Astrocyte (in vitro differentiated cells and primary cell): ENCODE measurements at regions not wholly inside any gene's neighbourhood (a gene's known extent, or its start where the extent isn't known, plus 50 kb on each side); places are given as distances from the start of the nearest gene placed in this dataset.

Experiments used
- DNase-seq: peaks from one replicate; pipeline ENCODE4 v3.0.0-alpha.2; 2010; ENCODE audit warnings: low read depth
- FAIRE-seq: peaks from 2 replicates; lab custom pipeline; 2011; peaks lifted over from hg19 to GRCh38; lab: Jason Lieb, UNC
- H2AFZ ChIP-seq: 2 replicates; pipeline ENCODE4 v1.6.0; 2012; ENCODE audit warnings: low read depth, low read length, inconsistent platforms
- H3K27ac ChIP-seq: 2 replicates; pipeline ENCODE4 v1.5.1; 2011; ENCODE audit warnings: low read depth, low read length, inconsistent platforms
- H3K27me3 ChIP-seq: 2 replicates; pipeline ENCODE4 v1.6.0; 2011; ENCODE audit warnings: low read length, inconsistent platforms; ENCODE audit not compliant: insufficient read depth
- H3K36me3 ChIP-seq: 2 replicates; pipeline ENCODE4 v1.5.1; 2011; ENCODE audit warnings: low read length, inconsistent platforms; ENCODE audit not compliant: insufficient read depth
- H3K4me1 ChIP-seq: 2 replicates; pipeline ENCODE4 v1.5.1; 2011; ENCODE audit warnings: low read length, inconsistent platforms; ENCODE audit not compliant: insufficient read depth
- H3K4me2 ChIP-seq: 2 replicates; pipeline ENCODE4 v1.6.0; 2012; ENCODE audit warnings: low read length, inconsistent platforms
- H3K4me3 ChIP-seq: 2 replicates; pipeline ENCODE4 v1.5.1; 2011; ENCODE audit warnings: low read depth, mild to moderate bottlenecking, low read length, inconsistent platforms; ENCODE audit not compliant: insufficient read depth
- H3K79me2 ChIP-seq: 2 replicates; pipeline ENCODE4 v1.6.0; 2012; ENCODE audit warnings: mild to moderate bottlenecking, low read length, inconsistent platforms; ENCODE audit not compliant: insufficient read depth
- H3K9ac ChIP-seq: 2 replicates; pipeline ENCODE4 v1.6.0; 2012; ENCODE audit warnings: mild to moderate bottlenecking, low read length, inconsistent platforms
- H3K9me3 ChIP-seq: 2 replicates; pipeline ENCODE4 v1.5.1; 2012; ENCODE audit warnings: low read depth, mild to moderate bottlenecking, low read length, inconsistent platforms; ENCODE audit not compliant: insufficient read depth
- H4K20me1 ChIP-seq: 2 replicates; pipeline ENCODE4 v1.6.0; 2012; ENCODE audit warnings: low read length, inconsistent platforms; ENCODE audit not compliant: insufficient read depth
- H3K27ac Mint-ChIP-seq: one replicate; pipeline ENCODE4 v1.8.0; 2021; ENCODE audit warnings: mild to moderate bottlenecking, mixed read lengths; ENCODE audit not compliant: unreplicated experiment
- H3K27me3 Mint-ChIP-seq: one replicate; pipeline ENCODE4 v1.8.0; 2021; ENCODE audit warnings: low read depth, mixed read lengths; ENCODE audit not compliant: unreplicated experiment
- H3K36me3 Mint-ChIP-seq: one replicate; pipeline ENCODE4 v1.8.0; 2021; ENCODE audit warnings: low read depth, mixed read lengths; ENCODE audit not compliant: unreplicated experiment
- H3K4me1 Mint-ChIP-seq: one replicate; pipeline ENCODE4 v1.8.0; 2021; ENCODE audit warnings: low read depth, mixed read lengths; ENCODE audit not compliant: unreplicated experiment
- H3K4me3 Mint-ChIP-seq: one replicate; pipeline ENCODE4 v1.8.0; 2021; ENCODE audit warnings: mild to moderate bottlenecking, moderate library complexity, mixed read lengths; ENCODE audit not compliant: unreplicated experiment
- H3K9me3 Mint-ChIP-seq: one replicate; pipeline ENCODE4 v1.8.0; 2021; ENCODE audit warnings: mild to moderate bottlenecking, mixed read lengths; ENCODE audit not compliant: unreplicated experiment
- CTCF ChIP-seq: IDR thresholded peaks from 2 replicates; pipeline ENCODE4 v1.5.1; 2011; ENCODE audit warnings: low read depth, mild to moderate bottlenecking, inconsistent platforms, low read length, moderate library complexity; ENCODE audit not compliant: insufficient read depth
- EZH2 ChIP-seq: IDR thresholded peaks from 2 replicates; pipeline ENCODE4 v1.6.1; 2012; ENCODE audit warnings: mild to moderate bottlenecking, low read length, inconsistent platforms; ENCODE audit not compliant: insufficient read depth

- Mint-ChIP-seq H3K27ac (no peak overlapping the region), H3K27me3 (no peaks in the 10 kb centered on the region), H3K9me3 (peaks cover 2% of the 10 kb centered on the region), H3K36me3 (peaks cover 5% of the 10 kb centered on the region), H3K4me1 (no peaks in the 10 kb centered on the region), H3K4me3 (no peak overlapping the region)
- Histone ChIP-seq H3K27ac (no peak overlapping the region), H3K4me3 (no peak overlapping the region), H3K27me3 (no peaks in the 10 kb centered on the region), H3K4me2 (no peak overlapping the region), H2AFZ (no peak overlapping the region), H3K36me3 (no peaks in the 10 kb centered on the region), H3K79me2 (no peaks in the 10 kb centered on the region), H3K9ac (no peak overlapping the region), H3K9me3 (no peaks in the 10 kb centered on the region), H4K20me1 (no peaks in the 10 kb centered on the region), H3K4me1 (no peaks in the 10 kb centered on the region)
- no peak for FAIRE-seq
- no peak for TF ChIP-seq EZH2
- TF ChIP-seq CTCF = no peak
- DNase-seq = no peak
Measured at GRCh38 chr6:2310042-2310441, 64.6 kb upstream of the GMDS start.

GRCh38 chr6:2309122-2309521, 63.7 kb upstream of the GMDS start:
- Histone ChIP-seq H3K27ac (no peak overlapping the region), H3K4me1 (no peaks in the 10 kb centered on the region), H3K79me2 (no peaks in the 10 kb centered on the region), H2AFZ (no peak overlapping the region), H4K20me1 (no peaks in the 10 kb centered on the region), H3K27me3 (no peaks in the 10 kb centered on the region), H3K9ac (no peak overlapping the region), H3K4me2 (no peak overlapping the region), H3K4me3 (no peak overlapping the region), H3K9me3 (no peaks in the 10 kb centered on the region), H3K36me3 (no peaks in the 10 kb centered on the region)
- TF ChIP-seq CTCF (no peak), EZH2 (no peak)
- H3K27ac Mint-ChIP-seq = no peak overlapping the region
- H3K36me3 Mint-ChIP-seq = peaks cover 6% of the 10 kb centered on the region
- no peaks in the 10 kb centered on the region for H3K4me1 Mint-ChIP-seq
- DNase-seq (no peak), FAIRE-seq (no peak)
- no peak overlapping the region for H3K4me3 Mint-ChIP-seq
- H3K27me3 Mint-ChIP-seq = no peaks in the 10 kb centered on the region
- H3K9me3 Mint-ChIP-seq = peaks cover 3% of the 10 kb centered on the region

- Mint-ChIP-seq H3K4me1 (no peaks in the 10 kb centered on the region), H3K36me3 (peaks cover 6% of the 10 kb centered on the region), H3K27me3 (no peaks in the 10 kb centered on the region), H3K9me3 (peaks cover 3% of the 10 kb centered on the region), H3K4me3 (no peak overlapping the region), H3K27ac (no peak overlapping the region)
- H3K4me3 ChIP-seq = no peak overlapping the region
- no peaks in the 10 kb centered on the region for H4K20me1 ChIP-seq
- H3K4me1 ChIP-seq = no peaks in the 10 kb centered on the region
- no peak overlapping the region for H3K9ac ChIP-seq
- DNase-seq = no peak
- TF ChIP-seq EZH2 (no peak), CTCF (no peak)
- no peak for FAIRE-seq
- H2AFZ ChIP-seq = no peak overlapping the region
- no peaks in the 10 kb centered on the region for H3K36me3 ChIP-seq
- no peaks in the 10 kb centered on the region for H3K9me3 ChIP-seq
- H3K27me3 ChIP-seq = no peaks in the 10 kb centered on the region
- no peak overlapping the region for H3K27ac ChIP-seq
- H3K79me2 ChIP-seq = no peaks in the 10 kb centered on the region
- H3K4me2 ChIP-seq = no peak overlapping the region
Measured at GRCh38 chr6:2307799-2308198, 62.4 kb upstream of the GMDS start.
